Stimulated activated CD8-positive, alpha-beta memory T cell treated with anti-CD3 and anti-CD28 coated beads, Interleukin-12 subunit alpha, Interleukin-12 subunit beta, amount 100 ng/mL, for 24 hours (primary cell): ENCODE measurements at regions not wholly inside any gene's neighbourhood (a gene's known extent, or its start where the extent isn't known, plus 50 kb on each side); places are given as distances from the start of the nearest gene placed in this dataset.
"Not testable (repeated sequence)": the region's sequence is repeated elsewhere in the genome, so short reads cannot be mapped to it uniquely, and the experiment has no call there.

Experiments used
- DNase-seq: peaks from one replicate; pipeline ENCODE4 v3.0.0-alpha.2; 2020; ENCODE audit errors: extremely low read depth

DNA sequence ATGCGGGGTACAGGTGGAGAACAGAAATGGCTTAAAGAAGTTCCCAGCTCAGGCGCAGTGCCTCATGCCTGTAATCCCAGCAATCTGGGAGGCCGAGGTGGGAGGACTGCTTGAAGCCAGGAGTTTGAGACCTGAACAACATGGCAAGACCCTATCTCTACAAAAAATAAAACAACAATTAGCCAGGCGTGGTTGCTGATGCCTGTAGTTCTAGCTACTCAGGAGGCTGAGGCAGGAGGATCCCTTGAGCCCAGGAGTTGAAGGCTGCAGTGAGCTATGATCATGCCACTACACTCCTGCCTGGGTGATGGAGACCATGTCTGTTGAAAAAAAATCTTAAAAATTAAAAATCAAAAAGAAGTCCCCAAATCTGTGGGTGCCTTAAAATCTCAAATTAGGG, 228.3 kb upstream of the WSB1 start:
- no peak for DNase-seq

DNA sequence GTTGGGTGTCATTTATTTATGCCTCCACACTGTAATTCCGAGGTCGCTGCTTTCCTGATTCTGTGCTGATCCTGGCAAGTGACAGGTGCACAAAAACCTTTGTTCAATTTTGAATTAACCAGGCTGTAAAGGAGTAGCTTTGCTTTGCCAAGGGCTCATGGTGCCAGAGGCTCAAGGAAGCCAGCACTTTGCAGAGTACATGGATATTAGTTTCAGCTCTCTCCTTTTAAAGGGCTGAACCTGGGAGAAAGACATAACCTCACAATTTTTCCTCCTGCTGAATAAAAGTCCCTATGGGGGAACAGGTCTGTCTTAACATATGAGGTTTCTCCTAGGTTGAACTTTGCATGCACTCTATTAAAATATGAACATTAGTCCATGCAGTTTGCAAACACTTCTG, 227.6 kb upstream of the WSB1 start:
- DNase-seq = no peak

DNA sequence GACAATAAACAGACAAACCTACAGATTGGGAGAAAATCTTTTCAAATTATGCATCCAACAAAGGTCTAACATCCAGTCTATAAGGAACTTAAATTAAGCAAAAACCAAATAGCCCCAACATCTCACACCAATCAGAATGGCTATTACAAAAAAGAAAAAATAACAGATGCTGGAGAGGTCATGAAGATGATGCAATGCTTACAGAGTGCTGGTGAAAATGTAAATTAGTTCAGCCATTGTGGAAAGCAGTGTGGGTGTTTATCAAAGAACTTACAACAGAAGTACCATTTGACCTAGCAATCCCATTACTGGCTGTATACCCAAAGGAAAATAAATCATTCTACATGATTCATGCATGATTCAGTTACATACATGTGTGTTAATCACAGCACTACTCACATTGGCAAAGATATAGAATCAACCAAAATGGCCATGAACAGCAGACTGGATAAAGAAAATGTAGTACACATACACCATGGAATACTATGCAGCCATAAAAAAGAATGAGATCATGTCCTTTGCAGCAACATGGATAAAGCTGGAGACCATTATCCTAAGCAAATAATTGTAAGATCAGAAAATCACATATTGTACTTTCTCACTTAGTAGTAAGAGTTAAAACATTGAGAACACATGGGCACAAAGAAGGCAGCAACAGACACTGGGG, 223.9 kb upstream of the WSB1 start:
- no peak for DNase-seq

DNA sequence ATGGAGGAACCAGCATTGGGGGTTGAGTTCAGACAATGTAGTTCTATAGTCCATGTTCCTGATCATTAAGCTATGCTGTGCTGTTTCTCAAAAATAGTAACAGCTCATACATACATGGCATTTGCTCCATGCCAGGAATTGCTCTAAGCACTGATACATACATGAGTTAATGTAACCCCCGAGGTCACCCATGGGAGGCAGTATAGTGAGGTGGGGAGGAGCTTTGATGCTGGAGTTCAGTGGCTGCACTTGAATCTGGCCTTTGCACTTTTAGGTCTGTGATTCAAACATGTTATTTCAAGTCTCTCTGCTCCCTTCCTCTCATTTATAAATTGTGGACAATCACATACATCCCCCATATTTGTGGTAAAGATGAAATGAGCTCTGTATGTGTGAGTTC, 223.1 kb upstream of the WSB1 start:
- DNase-seq = no peak

DNA sequence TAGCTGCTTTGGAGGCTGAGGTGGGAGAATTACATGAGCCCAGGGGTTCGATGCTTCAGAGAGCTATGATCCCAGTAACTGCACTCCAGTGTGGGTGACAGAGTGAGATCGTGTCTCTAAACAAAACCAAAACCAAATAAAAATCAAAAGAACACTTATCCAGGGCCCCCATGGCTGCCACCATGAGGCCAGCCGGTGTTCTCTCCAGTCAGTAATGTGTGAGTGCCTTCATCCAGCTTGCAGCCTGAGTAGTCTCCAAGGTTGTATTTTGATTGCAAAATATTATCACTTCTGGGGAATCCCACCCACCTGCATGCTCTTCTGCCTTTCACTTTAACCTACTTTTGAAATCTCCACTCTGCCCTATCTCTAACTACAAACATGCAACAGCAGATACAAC, 221.0 kb upstream of the WSB1 start:
- DNase-seq = no peak

DNA sequence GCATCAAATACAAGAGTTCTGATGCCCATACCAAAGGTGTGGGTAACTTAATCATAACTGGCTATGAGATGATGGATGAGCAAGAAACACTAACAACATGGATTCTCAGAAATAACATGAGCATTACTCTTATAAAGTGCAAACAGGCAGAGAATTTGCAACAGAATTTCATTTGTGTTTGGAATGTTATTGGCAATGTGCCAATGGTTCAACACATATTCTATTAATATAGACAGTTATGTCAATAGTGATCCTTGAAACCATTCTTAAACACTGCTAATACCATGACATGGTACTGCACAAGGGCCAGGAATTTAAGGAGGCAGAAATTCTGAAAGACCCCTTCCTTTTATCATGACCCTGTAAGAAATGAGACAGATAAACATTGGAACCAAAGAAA, 217.1 kb upstream of the WSB1 start:
- DNase-seq = no peak

DNA sequence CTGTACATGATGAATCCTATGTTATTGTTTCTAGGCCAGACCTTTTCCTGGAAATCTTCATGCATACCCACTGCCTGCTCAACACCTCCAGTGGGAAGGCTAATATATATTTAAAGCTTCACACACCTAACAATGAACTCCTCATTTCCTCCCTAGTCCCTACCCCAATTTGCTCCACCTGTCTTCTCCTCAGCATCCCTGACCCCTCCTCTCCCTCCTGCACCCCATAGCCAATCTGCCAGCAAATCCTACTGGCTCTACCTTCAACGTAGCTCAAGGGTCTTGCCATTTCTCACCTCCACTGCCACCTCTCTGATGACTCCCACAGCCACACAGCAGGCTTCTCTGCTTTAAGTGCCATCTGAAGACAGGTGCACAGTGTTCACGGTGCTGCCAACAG, 215.6 kb upstream of the WSB1 start:
- no peak for DNase-seq

DNA sequence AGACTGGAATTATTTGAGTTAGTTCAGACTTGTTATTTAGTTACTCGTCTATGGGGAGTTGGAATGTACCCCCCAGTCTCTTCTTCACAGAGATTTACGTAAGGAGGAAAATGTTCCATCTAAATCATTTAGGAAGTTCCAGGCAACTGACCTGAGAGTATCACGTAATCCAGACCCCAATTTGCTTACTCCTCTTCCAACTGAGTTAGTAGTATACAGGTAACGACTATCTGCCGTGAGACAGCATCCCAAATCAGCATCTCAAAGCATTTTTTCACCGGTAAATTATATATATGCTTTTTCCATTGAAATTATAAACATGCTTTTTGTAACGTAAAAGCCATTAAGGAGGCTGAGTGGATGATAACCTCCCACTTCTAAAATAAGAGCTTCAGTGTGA, 214.3 kb upstream of the WSB1 start:
- no peak for DNase-seq

DNA sequence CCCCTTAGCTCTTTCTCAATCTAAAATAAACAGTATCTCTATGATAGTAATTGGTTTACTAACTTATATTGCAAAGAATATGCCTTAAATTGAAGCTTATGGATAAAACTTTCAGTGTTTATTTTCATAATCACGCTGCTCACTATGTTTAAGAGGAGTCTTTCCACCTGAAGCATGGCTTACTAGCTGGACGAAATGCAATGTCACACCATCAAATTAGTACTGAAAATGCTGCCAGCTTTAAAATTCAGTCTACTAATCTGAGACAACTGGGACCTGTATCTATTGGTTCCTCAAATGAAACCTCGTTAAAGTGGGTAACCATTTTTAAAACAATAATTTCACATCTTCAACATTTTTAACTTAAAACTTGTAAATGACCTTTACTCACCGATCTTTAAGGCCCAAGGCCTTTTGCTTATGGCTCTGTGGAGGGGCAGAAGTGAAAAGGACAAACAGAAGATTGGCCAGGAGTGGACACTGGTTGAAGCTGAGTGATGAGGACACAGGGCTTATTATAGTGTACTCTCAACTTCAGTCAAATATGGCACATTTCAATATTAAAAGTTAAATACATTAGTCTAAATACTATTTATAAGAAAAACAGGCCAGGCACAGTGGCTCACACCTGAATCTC, 212.8 kb upstream of the WSB1 start:
- no peak for DNase-seq

DNA sequence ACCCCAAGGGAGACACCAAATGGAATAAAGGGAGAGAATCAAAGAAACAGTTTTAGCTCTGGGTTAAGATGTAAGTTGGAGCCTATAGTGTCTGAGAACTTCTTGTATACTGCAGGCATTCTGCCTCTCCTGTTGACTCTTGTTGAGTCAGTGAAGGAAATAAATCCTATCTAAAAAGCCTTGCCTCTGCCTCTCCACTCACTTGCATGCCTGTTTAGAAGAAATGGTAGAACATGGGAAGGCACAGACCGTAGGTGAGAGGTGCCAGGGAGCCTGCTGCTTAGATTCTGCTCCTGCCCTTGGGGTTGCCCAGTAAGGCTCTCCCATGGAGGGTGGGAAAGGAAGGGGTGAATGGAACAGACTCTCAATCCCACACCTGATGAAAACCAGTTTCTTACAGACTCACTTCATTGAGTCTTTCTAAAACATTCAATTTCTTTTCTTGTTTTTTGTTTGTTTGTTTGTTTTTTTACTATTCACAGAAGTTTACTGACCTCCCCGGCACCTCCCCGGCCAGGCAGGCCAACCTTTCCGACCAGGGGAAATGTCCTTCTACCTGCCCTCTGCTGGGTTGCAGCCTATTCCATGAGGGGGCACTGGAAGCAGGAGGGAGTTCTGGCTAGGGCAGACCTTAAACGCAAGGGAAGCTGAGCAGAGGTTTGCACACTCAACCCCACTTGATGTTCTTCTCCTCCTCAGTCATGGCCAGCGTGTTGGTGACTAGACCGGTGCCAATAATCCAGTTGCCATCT, 211.7 kb upstream of the WSB1 start:
- DNase-seq = no peak

DNA sequence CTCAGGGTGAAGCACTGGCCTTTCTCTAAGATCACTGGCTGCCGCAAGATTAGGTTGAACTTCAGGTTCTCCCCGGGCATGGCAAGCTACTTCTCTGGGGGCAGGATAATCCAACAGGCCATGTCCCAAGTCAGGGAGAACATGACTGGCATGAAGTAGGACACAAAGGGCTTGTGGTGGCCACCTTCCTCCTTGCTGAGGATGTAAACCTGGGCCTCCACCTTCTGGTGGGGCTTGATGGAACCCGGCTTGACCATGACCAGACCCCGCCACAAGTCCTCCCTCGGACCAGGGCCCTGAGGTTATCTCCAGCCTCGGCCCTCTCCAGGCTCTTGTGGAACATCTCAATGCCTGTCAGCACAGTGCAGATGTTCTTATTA, 211.1 kb upstream of the WSB1 start:
- DNase-seq = no peak

DNA sequence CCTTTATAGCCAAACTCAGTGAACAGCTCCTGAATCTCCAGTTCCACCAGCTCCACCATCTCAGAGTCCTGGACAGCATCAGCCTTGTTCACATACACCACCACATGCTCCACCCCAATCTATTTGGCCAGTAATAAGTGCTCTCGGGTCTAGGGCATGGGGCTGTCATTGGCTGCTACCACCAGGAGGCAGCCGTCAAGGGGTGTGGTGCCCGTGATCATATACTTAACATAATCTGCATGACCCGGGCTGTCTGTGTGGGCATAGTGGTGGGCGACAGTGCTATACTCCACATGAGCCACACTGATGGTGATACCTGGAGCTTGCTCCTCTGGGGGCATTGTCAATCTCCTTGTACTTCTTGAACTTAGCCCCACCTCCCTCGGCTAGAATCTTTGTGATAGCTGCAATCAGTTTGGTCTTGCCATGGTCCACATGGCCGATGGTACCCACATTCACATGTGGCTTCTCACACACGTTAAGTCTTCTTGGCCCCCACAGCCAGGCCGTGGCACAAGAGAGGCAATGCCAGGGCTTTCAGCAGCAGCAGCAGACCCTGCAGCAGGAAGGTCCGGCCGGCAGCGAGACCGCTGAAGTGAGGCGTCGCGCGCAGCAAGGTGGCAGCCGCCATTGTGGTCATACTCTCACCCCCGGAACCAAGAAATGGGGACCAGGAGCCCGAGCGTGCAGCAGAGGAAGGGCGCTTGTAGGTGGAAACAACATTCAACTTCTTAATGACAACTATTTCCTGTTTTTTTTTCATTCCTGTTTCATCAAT, 210.3 kb upstream of the WSB1 start:
- DNase-seq = no peak

DNA sequence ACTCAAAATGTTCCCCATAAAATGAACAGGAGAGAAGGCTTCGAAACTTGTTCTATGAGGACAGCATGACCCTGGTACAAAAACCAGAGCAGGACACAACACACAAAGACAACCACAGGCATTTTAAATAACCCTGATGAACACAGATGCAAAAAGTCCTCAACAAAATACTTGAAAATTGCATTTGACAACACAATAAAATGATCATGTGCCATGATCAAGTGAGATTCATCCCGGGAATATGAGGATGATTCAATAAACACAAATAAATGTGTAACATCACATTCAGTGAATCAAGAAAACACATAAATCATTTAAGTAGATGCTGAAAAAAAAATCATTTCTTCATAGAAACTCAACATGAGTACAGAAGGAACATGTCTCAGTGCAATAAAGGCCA, 208.4 kb upstream of the WSB1 start:
- no peak for DNase-seq

DNA sequence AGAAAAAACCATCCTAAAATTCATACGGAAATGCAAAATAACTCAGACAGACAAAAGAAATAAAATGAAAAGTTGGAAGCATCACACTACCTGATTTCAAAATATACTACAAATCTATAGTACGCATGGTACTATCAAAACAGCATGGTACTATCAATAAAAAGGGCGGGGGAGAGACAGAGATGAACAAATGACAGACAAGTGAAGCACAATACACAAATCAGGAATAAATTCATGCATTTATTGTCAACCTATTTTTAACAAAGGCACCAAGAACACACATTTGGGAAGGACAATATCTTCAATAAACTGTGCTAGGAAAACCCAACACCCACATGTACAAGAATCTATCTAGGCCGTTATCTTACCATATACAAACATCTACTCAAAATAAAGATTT, 207.4 kb upstream of the WSB1 start:
- DNase-seq = no peak

DNA sequence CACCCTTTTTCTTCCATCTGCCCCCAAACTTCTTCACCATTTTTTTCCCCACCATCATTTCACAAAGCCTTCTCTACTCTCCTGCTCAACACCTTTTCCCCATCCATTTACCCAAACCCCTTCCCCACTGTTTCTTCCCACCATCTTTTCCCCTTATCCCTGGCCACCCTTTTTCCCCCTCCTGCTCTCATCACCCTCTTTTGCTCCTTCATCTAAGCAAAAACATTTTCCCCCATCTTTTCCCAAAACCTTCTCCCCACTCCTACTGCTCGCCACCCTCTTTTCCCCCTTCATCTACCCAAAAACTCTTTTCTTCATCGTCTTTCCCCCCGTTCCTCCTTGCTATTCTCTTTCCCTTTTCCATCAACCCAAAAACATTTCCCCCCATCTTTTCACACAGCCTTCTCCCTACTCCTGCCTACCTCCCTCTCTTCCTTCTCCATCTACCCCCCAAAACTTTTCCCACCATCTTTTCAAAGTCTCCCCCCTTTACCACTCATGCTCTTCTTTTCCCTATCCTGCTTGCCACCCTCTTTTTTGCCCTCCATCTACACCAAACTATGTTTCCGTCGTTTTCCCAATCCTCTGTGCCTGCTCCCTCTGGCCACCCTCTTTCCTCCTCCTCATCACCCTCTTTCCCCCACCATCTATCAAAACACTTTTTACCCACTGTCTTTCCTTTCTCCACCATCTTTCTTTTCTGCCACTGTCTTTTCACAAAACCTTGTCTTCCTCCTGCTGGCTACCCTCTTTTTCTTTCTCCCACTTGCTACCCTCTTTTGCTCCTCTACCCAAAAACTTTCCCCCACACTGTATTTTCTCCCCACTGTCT, 205.8 kb upstream of the WSB1 start:
- DNase-seq = no peak

DNA sequence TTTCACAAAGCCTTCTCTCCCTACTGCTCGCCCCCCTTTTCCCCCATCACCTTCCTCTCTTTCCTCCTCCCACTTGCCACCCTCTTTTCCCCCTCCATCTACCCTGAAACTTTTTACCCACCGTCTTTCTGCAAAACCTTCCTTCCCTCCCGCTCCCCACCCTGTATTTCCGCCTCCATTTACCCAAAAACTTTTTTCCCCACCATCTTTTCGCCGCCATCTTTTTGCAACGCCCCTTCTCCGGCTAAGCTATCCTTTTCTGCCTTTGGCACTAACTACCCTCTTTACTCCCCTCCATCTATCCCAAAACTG, 205.2 kb upstream of the WSB1 start:
- DNase-seq = no peak

DNA sequence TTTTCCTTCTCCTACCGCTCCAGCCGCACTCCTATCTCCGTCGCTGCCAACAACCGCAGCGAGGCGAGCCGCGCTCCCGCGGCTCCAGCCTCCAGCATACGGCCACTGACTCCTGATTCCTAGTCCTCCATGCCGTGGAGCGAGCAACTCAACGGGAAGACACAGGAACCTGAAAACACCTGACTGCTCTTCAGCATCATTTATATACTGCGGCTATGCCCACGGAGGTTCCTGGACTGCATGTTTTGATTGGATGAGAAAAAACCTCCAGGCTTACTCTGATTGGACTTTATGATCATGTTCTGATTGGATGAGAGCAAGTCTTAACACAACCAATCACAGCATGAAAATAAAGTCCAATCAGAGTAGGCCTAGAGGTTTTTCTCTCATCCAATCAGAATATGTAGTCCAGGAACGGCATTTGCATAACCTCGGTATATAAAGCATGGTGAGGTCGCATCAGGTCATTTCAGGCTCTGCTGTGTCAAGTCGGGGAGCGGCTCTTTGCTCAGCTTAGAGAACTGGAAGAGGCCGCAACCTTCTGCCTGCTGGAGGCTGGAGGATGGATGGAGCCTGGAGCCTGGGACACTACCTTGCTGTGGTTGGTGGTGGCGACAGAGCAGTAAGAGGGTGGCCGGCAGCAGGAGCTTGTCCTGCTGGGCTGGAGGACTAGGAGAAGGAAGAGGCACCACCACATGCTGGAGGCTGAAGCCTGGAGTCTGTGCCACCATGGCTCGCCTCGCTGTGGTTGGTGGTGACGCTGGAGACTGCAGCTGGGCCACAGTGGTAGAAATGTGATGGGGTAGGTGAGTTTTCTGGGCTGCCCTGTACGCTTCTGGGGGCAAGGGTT, 204.6 kb upstream of the WSB1 start:
- DNase-seq = not testable (repeated sequence)

DNA sequence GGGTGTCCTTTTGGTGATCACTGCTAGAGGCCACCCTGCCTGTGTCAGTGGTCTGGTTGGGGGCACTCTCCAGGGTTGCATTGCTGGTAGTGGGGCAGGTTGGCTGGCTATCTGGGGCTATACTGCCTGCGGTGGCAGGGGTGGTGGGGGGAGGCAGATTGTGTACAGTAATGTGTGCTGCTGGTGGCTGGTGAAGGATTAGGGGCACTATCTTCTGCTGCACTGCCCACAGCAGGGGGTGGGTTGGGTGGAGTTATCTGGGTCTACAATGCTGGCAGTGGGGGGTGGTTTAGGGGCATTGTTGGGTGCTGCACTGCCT, 204.0 kb upstream of the WSB1 start:
- DNase-seq = no peak

DNA sequence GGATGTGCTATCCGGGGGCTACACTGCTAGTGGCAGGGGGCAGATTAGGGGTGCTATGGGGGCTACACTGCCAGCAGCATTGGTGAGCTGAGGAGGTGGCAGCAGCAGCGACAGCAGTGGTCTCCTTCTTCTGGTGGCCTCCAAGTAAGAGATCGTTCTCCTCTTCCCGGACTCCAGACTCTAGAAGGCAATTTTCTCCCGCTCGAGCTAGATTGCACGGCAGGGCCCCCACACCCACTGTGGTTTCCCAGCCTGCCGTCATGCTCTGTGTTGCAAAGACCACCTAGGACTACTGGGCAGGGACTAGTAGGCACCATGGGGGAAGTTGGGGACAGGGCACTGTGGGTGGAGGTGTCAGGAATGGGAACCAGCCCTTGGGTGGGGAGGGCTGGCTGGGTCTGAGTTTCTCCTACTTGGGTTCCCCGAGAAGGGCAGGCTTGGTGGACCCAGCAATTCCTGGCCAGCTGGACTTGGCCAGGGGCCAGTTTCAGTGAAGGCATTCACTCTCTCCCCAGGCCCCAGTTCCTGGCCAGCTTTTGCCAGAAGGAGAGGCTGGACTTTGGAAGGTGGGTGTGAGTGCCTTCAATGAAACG, 203.4 kb upstream of the WSB1 start:
- not testable (repeated sequence) for DNase-seq

DNA sequence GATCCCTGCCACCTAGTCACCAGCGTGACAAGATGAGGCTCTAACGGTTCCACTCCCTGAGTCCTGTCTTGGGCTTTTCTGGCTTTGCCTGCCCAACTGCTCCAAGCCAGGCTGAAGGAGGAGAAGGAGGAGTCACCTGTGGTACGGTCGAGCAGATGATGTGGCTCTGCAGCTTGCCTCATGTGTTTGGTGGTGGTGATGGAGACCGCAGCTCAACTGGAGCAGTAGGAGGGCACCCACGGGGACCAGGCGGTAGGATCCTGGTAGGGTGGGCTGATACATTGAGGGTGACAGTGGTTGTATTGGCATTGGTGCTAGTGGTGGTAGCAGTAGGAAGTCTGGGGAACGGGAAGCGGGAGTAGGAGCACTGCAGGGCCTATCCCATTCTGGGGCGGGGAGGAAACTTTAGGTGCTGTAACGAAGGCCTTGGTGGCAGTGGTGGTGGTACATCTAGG, 202.8 kb upstream of the WSB1 start:
- DNase-seq = no peak

DNA sequence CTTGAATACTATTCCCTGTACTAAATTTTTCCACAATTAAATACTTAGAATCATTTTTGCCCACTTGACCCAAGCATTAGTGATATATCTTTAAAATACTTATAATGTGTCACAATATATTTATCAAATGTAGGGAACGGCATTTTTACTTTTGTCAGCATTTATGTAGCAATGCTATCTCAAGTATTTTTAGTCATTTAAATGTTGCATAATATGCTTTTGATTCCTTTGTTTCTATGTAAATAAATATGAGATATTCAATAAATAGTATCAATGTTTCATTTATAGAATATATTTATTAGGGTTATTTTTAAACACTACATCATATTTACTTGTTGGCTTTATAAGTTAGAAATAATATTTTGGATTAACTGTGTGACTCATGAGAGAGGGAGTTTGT, 199.7 kb upstream of the WSB1 start:
- not testable (repeated sequence) for DNase-seq
